Cardiac fibroblast (primary cell): ENCODE measurements at regions not wholly inside any gene's neighbourhood (a gene's known extent, or its start where the extent isn't known, plus 50 kb on each side); places are given as distances from the start of the nearest gene placed in this dataset.

Experiments
- DNase-seq, 2 donors: peaks; one replicate each; pipeline versions ENCODE4 v3.0.0 to v3.0.0-alpha.2; 2010; ENCODE audit warnings: low read depth in 2 of 2
- H3K4me3 ChIP-seq, 2 donors: replicated peaks in 1 of 2; 1 replicate in 1 of 2; 2 replicates in 1 of 2; pipeline ENCODE4 v1.5.1; 2011; ENCODE audit warnings: low read depth in 2 of 2, low read length in 2 of 2, mild to moderate bottlenecking in 2 of 2, moderate library complexity in 1 of 2
- CTCF ChIP-seq: IDR thresholded peaks from one replicate; pipeline ENCODE4 v1.5.1; 2011; ENCODE audit warnings: low read depth, mild to moderate bottlenecking, low read length, inconsistent platforms

GRCh38 chr6:121830736-121831135 lies 395.3 kb downstream of the GJA1 start:
- no peak overlapping the region for H3K4me3 ChIP-seq
- no peak for DNase-seq
- TF ChIP-seq CTCF = no peak

GRCh38 chr6:121835662-121836061 lies 400.2 kb downstream of the GJA1 start:
- TF ChIP-seq CTCF = no peak
- no peak overlapping the region for H3K4me3 ChIP-seq
- DNase-seq = no peak

GRCh38 chr6:121837545-121838229 lies 402.2 kb downstream of the GJA1 start:
- TF ChIP-seq CTCF = no peak
- no peak for DNase-seq
- no peak overlapping the region for H3K4me3 ChIP-seq

- H3K4me3 ChIP-seq = no peak overlapping the region
- no peak for TF ChIP-seq CTCF
- DNase-seq = peak; percentile 73 to 93
Measured at GRCh38 chr6:121838842-121839241, 403.4 kb downstream of the GJA1 start.

- no peak for TF ChIP-seq CTCF
- DNase-seq = peak in 1 of 2 donors; percentile 40
- H3K4me3 ChIP-seq = no peak overlapping the region
Measured at GRCh38 chr6:121839896-121840295, 404.4 kb downstream of the GJA1 start.

GRCh38 chr6:121844898-121845297 lies 409.5 kb downstream of the GJA1 start:
- H3K4me3 ChIP-seq = no peak overlapping the region
- no peak for TF ChIP-seq CTCF
- no peak for DNase-seq
